PC-9 (cell line): ENCODE measurements at regions not wholly inside any gene's neighbourhood (a gene's known extent, or its start where the extent isn't known, plus 50 kb on each side); places are given as distances from the start of the nearest gene placed in this dataset.

Experiments used
- BruUV-seq: library from RNA; stranded (reverse); fragments of 400-500 nt; replicated peaks from 2 replicates; lab custom pipeline; 2021; lab: Mats Ljungman, UMichigan
- CTCF ChIA-PET: fragments of 300-600 bp; sonication (Branson Sonifier 250); formaldehyde crosslinking; loops from one replicate; lab custom pipeline; 2022; ENCODE audit warnings: antibody characterized with exemption; lab: Charles Lee
- POLR2A ChIA-PET: fragments of 300-600 bp; sonication (Branson Sonifier 250); formaldehyde crosslinking; loops from one replicate; lab custom pipeline; 2022; ENCODE audit warnings: antibody characterized with exemption; ENCODE audit not compliant: unreplicated experiment; lab: Charles Lee
- DNase-seq, 2 experiments: peaks; one replicate each; pipeline versions ENCODE4 v3.0.0 to v3.0.0-alpha.2; 2015 to 2022; ENCODE audit warnings: mixed read lengths in 1 of 2
- H2AFZ ChIP-seq: fragments of 200-600 bp; sonication (generic); 2 replicates; pipeline ENCODE4 v1.8.1; 2017; ENCODE audit warnings: antibody characterized with exemption
- H3F3A ChIP-seq: fragments of 200-600 bp; sonication (generic); 2 replicates; pipeline ENCODE4 v1.8.1; 2017; ENCODE audit warnings: antibody characterized with exemption, mild to moderate bottlenecking, low read depth; ENCODE audit not compliant: insufficient read depth
- H3K27ac ChIP-seq: fragments of 200-600 bp; sonication (generic); 2 replicates; pipeline ENCODE4 v1.6.1; 2016; ENCODE audit warnings: mixed run types
- H3K27me3 ChIP-seq: fragments of 200-600 bp; sonication (generic); 2 replicates; pipeline ENCODE4 v1.6.1; 2016; ENCODE audit warnings: low read depth, mixed run types; ENCODE audit not compliant: insufficient read depth
- H3K36me3 ChIP-seq: fragments of 200-600 bp; sonication (generic); 2 replicates; pipeline ENCODE4 v1.6.1; 2016; ENCODE audit warnings: low read depth, mixed run types
- H3K4me1 ChIP-seq: fragments of 200-600 bp; sonication (generic); replicated peaks from 2 replicates; pipeline ENCODE4 v1.6.1; 2016; ENCODE audit warnings: mixed run types; ENCODE audit not compliant: insufficient read depth
- H3K4me2 ChIP-seq: fragments of 200-600 bp; sonication (generic); 2 replicates; pipeline ENCODE4 v1.6.1; 2017; ENCODE audit warnings: mixed run types
- H3K4me3 ChIP-seq: fragments of 200-600 bp; sonication (generic); 2 replicates; pipeline ENCODE4 v1.6.1; 2016; ENCODE audit warnings: mixed run types
- H3K79me2 ChIP-seq: fragments of 200-600 bp; sonication (generic); 2 replicates; pipeline ENCODE4 v1.6.1; 2017; ENCODE audit warnings: low read depth, mixed run types
- H3K9me2 ChIP-seq: fragments of 200-600 bp; sonication (generic); 2 replicates; pipeline ENCODE4 v1.8.1; 2017; ENCODE audit warnings: mild to moderate bottlenecking; ENCODE audit not compliant: insufficient read depth
- H3K9me3 ChIP-seq: fragments of 200-600 bp; sonication (generic); 2 replicates; pipeline ENCODE4 v1.8.1; 2016; ENCODE audit warnings: low read depth; ENCODE audit not compliant: insufficient read depth
- H4K20me1 ChIP-seq: fragments of 200-600 bp; sonication (generic); 2 replicates; pipeline ENCODE4 v1.8.1; 2017; ENCODE audit not compliant: insufficient read depth
- EZH2 ChIP-seq: fragments of 200-600 bp; sonication (generic); IDR thresholded peaks from 2 replicates; pipeline ENCODE4 v1.8.0; 2017; ENCODE audit warnings: antibody characterized with exemption, low read depth
- intact Hi-C: fragments of 100-400 bp; cut with micrococcal nuclease; formaldehyde crosslinking; loops from one replicate; pipeline ENCODE4 v1.10.0; 2022; ENCODE audit not compliant: unreplicated experiment
- TF ChIP-seq, protein P1 (sequence below): fragments of 200-600 bp; sonication (generic); conservative IDR thresholded peaks from 2 replicates; pipeline ENCODE4 v1.6.1; 2017; ENCODE audit warnings: mixed run types, antibody characterized with exemption, mild to moderate bottlenecking, moderate library complexity

DNA sequence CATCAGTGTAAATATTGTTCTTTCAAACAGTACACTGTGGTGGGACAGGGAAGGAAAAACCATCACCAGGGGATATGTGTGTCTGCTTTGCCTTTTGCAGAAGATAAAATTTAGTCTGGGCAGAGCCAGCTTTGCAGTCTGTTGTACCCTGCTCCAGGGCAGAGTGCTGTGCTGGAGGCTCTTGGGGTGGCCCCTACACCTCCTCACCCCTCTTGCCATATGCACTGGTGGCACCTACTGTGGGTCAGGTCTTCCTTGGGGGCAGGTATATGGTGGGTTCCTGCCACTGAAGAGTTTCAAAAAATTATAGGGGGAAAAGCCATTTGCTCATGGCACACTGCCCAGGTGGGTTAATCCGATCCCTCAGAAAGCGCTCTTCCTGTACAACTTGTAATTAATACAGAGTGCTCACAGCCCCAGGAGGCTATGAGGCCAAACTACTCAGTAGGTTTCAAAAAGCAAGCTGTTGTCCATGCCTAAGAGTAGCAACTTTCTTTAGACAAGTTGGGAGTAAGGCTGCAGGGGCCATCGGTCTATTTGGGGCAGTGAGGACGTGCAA lies 112.7 kb upstream of the BMPER start:
- POLR2A ChIA-PET, result no interaction called here
- H3K9me3 ChIP-seq, result no peaks in the 10 kb centered on the region
- no peak overlapping the region for H3K27ac ChIP-seq
- no peaks in the 10 kb centered on the region for H3K9me2 ChIP-seq
- no peaks in the 10 kb centered on the region for H3K79me2 ChIP-seq
- no peaks in the 10 kb centered on the region for H4K20me1 ChIP-seq
- H3K4me3 ChIP-seq, result no peak overlapping the region
- H3K4me1 ChIP-seq, result no peaks in the 10 kb centered on the region
- H3K4me2 ChIP-seq, result no peak overlapping the region
- H3F3A ChIP-seq, result no peaks in the 10 kb centered on the region
- TF ChIP-seq, protein P1, sequence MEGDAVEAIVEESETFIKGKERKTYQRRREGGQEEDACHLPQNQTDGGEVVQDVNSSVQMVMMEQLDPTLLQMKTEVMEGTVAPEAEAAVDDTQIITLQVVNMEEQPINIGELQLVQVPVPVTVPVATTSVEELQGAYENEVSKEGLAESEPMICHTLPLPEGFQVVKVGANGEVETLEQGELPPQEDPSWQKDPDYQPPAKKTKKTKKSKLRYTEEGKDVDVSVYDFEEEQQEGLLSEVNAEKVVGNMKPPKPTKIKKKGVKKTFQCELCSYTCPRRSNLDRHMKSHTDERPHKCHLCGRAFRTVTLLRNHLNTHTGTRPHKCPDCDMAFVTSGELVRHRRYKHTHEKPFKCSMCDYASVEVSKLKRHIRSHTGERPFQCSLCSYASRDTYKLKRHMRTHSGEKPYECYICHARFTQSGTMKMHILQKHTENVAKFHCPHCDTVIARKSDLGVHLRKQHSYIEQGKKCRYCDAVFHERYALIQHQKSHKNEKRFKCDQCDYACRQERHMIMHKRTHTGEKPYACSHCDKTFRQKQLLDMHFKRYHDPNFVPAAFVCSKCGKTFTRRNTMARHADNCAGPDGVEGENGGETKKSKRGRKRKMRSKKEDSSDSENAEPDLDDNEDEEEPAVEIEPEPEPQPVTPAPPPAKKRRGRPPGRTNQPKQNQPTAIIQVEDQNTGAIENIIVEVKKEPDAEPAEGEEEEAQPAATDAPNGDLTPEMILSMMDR, result no peak
- no peak for TF ChIP-seq EZH2
- H2AFZ ChIP-seq, result no peak overlapping the region
- DNase-seq, result no peak
- BruUV-seq, result no TSS peak
- no peaks in the 10 kb centered on the region for H3K36me3 ChIP-seq
- intact Hi-C loops, result no loop called here
- CTCF ChIA-PET, result no interaction called here
- peaks cover 25% of the 10 kb centered on the region for H3K27me3 ChIP-seq

DNA sequence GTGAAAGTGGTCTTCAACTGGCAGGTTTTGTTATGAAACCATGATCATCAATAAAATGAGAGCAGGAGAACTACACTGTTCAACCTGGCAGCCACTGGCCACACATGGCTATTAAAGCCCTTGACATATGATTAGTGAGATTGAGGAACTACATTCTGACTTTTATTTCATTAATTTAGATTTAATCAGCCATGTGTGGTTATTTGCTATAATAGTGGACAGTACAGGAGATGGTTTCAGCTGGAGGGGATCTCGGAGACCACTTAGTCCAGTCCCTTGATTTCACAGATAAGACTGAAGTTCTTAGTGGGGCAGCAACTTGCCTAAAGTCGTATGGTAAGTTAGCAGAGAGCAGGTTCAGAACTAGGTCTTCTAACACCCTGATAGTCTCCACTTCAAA lies 111.7 kb upstream of the BMPER start:
- BruUV-seq, result no TSS peak
- Histone ChIP-seq H3K79me2 (no peaks in the 10 kb centered on the region), H3F3A (no peaks in the 10 kb centered on the region), H4K20me1 (no peaks in the 10 kb centered on the region), H3K36me3 (no peaks in the 10 kb centered on the region), H3K9me2 (no peaks in the 10 kb centered on the region), H3K4me1 (no peaks in the 10 kb centered on the region), H3K4me3 (no peak overlapping the region), H3K9me3 (no peaks in the 10 kb centered on the region), H3K27me3 (peaks cover 15% of the 10 kb centered on the region), H2AFZ (no peak overlapping the region), H3K4me2 (no peak overlapping the region), H3K27ac (no peak overlapping the region)
- POLR2A ChIA-PET, result no interaction called here
- CTCF ChIA-PET, result no interaction called here
- DNase-seq, result no peak
- intact Hi-C loops, result no loop called here
- TF ChIP-seq, protein P1, result no peak
- no peak for TF ChIP-seq EZH2

DNA sequence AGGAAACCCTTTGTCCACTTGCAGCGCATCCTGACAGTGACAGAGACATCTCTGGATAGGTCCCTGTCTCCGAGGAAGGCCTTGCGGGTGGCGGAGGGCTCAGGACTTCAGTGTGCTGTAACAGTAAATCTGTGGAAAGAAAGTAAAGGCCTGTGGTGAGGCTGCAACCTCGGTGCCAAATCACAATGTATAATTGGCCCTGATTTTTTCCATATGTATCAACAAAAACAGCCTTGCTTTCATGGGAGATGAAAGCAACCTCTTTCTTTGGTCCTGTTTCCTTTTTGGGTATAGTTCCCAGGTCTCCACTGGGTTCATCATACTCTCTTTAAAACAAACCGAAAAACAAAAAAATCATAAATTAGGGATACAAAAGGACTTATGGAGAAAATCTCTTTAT lies 110.9 kb upstream of the BMPER start:
- no peaks in the 10 kb centered on the region for H3K9me3 ChIP-seq
- DNase-seq, result no peak
- no peaks in the 10 kb centered on the region for H3K9me2 ChIP-seq
- no TSS peak for BruUV-seq
- no peak overlapping the region for H3K4me3 ChIP-seq
- H3K4me2 ChIP-seq, result no peak overlapping the region
- TF ChIP-seq, protein P1, result no peak
- no peak for TF ChIP-seq EZH2
- ChIA-PET CTCF (no interaction called here), POLR2A (no interaction called here)
- H2AFZ ChIP-seq, result no peak overlapping the region
- H3F3A ChIP-seq, result no peaks in the 10 kb centered on the region
- no peaks in the 10 kb centered on the region for H3K36me3 ChIP-seq
- no peaks in the 10 kb centered on the region for H3K79me2 ChIP-seq
- H4K20me1 ChIP-seq, result no peaks in the 10 kb centered on the region
- intact Hi-C loops, result no loop called here
- H3K27me3 ChIP-seq, result 0 out of 2 replicates have a peak, but pooled peaks cover 7% of the 10 kb centered on the region
- no peaks in the 10 kb centered on the region for H3K4me1 ChIP-seq
- H3K27ac ChIP-seq, result no peak overlapping the region
